ENCODE measurements at regions not wholly inside any gene's neighbourhood (a gene's known extent, or its start where the extent isn't known, plus 50 kb on each side); places are given as distances from the start of the nearest gene placed in this dataset.

GRCh38 chr4:19164334-19164733 is 1087.4 kb upstream of the SLIT2 start:
- BruUV-seq (replicated peaks): no TSS peak
- H3K27ac ChIP-seq (ENCODE audit: low read depth, low read length, poor library complexity, severe bottlenecking): no peak overlapping the region
- no peaks in the 10 kb centered on the region for H3K4me1 ChIP-seq (ENCODE audit: insufficient read depth, low read length, poor library complexity, severe bottlenecking)
- no peak for DNase-seq (ENCODE audit: low spot score)
- intact Hi-C loops (cut with micrococcal nuclease; ENCODE audit: unreplicated experiment): no loop called here
- no peaks in the 10 kb centered on the region for H3K9me3 ChIP-seq (ENCODE audit: low read depth, low read length, poor library complexity, severe bottlenecking)
- H3K27me3 ChIP-seq (replicated peaks; ENCODE audit: insufficient read depth, low read depth, low read length, poor library complexity): no peaks in the 10 kb centered on the region
- CTCF ChIA-PET: no interaction called here
- POLR2A ChIA-PET (ENCODE audit: low non-redundant PET): no interaction called here
- H3K4me3 ChIP-seq (ENCODE audit: low read depth, low read length, poor library complexity, severe bottlenecking): no peak overlapping the region
- no peaks in the 10 kb centered on the region for H3K36me3 ChIP-seq (ENCODE audit: insufficient read depth, low read length, poor library complexity, severe bottlenecking)
- TF ChIP-seq EZH2 (IDR thresholded peaks at IDR 0.05; ENCODE audit: borderline replicate concordance, low read depth, low read length, poor library complexity, severe bottlenecking) (no peak), CTCF (conservative IDR thresholded peaks at IDR 0.05; ENCODE audit: low read depth, low read length) (no peak)

DNA sequence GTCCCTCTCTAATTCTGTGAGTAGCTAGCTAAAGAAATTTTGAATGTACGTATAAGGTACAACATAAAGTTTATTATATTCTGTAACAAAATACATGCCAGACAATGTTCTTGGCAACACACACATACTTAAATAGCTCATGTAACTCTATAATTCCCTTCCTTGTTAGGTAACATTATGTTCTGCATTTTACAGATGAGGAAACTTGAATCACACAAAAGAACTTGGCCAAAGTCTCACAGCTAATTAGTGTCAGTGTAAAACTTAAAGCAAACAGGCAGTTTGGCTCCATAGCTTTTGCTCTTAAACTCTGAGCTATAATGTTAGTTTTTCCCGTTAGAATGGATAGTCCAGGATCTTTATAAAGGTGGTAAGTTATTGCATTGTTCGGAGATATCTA is 1091.8 kb upstream of the SLIT2 start:
- no peaks in the 10 kb centered on the region for H3K27me3 ChIP-seq (replicated peaks; ENCODE audit: insufficient read depth, low read depth, low read length, poor library complexity)
- intact Hi-C loops (cut with micrococcal nuclease; ENCODE audit: unreplicated experiment): no loop called here
- no peaks in the 10 kb centered on the region for H3K4me1 ChIP-seq (ENCODE audit: insufficient read depth, low read length, poor library complexity, severe bottlenecking)
- no peak overlapping the region for H3K27ac ChIP-seq (ENCODE audit: low read depth, low read length, poor library complexity, severe bottlenecking)
- no peaks in the 10 kb centered on the region for H3K36me3 ChIP-seq (ENCODE audit: insufficient read depth, low read length, poor library complexity, severe bottlenecking)
- ChIA-PET CTCF (no interaction called here), POLR2A (ENCODE audit: low non-redundant PET) (no interaction called here)
- H3K4me3 ChIP-seq (ENCODE audit: low read depth, low read length, poor library complexity, severe bottlenecking): no peak overlapping the region
- H3K9me3 ChIP-seq (ENCODE audit: low read depth, low read length, poor library complexity, severe bottlenecking): peaks cover 7% of the 10 kb centered on the region
- TF ChIP-seq EZH2 (IDR thresholded peaks at IDR 0.05; ENCODE audit: borderline replicate concordance, low read depth, low read length, poor library complexity, severe bottlenecking) (no peak), CTCF (conservative IDR thresholded peaks at IDR 0.05; ENCODE audit: low read depth, low read length) (no peak)
- BruUV-seq (replicated peaks): no TSS peak
- DNase-seq (ENCODE audit: low spot score): no peak

- H3K36me3 ChIP-seq (ENCODE audit: insufficient read depth, low read length, poor library complexity, severe bottlenecking): no peaks in the 10 kb centered on the region
- ChIA-PET POLR2A (ENCODE audit: low non-redundant PET) (interaction anchor here (0.6 kb wide), 1 partner anchor 744 kb away, joined by 3 read pairs; no protein-coding TSS in a partner anchor), CTCF (no interaction called here)
- H3K4me3 ChIP-seq (ENCODE audit: low read depth, low read length, poor library complexity, severe bottlenecking): no peak overlapping the region
- peaks cover 7% of the 10 kb centered on the region for H3K9me3 ChIP-seq (ENCODE audit: low read depth, low read length, poor library complexity, severe bottlenecking)
- no peak overlapping the region for H3K27ac ChIP-seq (ENCODE audit: low read depth, low read length, poor library complexity, severe bottlenecking)
- H3K4me1 ChIP-seq (ENCODE audit: insufficient read depth, low read length, poor library complexity, severe bottlenecking): no peaks in the 10 kb centered on the region
- no peak for DNase-seq (ENCODE audit: low spot score)
- intact Hi-C loops (cut with micrococcal nuclease; ENCODE audit: unreplicated experiment): no loop called here
- TF ChIP-seq CTCF (conservative IDR thresholded peaks at IDR 0.05; ENCODE audit: low read depth, low read length): no peak
- TF ChIP-seq EZH2 (IDR thresholded peaks at IDR 0.05; ENCODE audit: borderline replicate concordance, low read depth, low read length, poor library complexity, severe bottlenecking): no peak
- no TSS peak for BruUV-seq (replicated peaks)
- no peaks in the 10 kb centered on the region for H3K27me3 ChIP-seq (replicated peaks; ENCODE audit: insufficient read depth, low read depth, low read length, poor library complexity)
These were observed 1093.4 kb upstream of the SLIT2 start for GRCh38 chr4:19158107-19158809.
